ENCODE measurements at regions not wholly inside any gene's neighbourhood (a gene's known extent, or its start where the extent isn't known, plus 50 kb on each side); places are given as distances from the start of the nearest gene placed in this dataset.
"Not testable (repeated sequence)": the region's sequence is repeated elsewhere in the genome, so short reads cannot be mapped to it uniquely, and the experiment has no call there.

DNA sequence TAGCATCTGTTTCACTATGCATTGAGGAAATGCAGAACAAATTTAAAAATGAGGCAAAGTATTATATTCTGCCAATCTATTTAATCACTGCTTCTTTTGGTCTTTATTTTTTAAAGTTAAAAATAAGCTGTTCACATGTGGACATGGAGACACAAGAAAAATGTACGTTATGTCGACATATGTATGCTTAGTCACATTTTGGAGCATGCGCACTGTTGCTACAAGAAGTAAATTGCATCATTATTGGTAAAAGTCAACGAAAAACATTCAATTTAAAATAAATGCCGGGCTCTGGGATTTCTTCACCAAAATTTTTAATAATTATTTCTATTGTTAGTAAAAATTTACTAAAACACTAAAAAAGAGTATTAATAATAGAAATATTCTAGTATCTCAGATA is 876.3 kb upstream of the CTNND2 start:
- no peak for DNase-seq

DNA sequence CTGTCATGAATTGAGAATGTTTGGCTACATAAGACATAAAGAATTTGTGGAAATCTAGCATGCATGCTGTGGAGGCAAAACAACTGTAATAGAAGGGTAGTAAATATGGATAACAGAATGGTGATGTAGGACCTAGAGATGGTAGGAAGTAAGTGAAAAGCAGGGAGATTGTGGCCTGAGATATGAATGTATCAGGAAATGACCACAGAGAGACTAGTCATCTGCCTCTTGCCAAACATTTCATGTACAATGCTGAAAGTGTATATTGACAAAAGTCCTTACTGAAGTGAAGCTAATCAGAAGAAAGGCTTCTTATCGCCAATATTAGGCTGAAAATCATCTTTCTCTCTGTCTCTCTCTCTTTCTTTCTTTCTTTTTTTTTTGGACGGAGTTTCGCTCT is 873.1 kb upstream of the CTNND2 start:
- DNase-seq: no peak

DNA sequence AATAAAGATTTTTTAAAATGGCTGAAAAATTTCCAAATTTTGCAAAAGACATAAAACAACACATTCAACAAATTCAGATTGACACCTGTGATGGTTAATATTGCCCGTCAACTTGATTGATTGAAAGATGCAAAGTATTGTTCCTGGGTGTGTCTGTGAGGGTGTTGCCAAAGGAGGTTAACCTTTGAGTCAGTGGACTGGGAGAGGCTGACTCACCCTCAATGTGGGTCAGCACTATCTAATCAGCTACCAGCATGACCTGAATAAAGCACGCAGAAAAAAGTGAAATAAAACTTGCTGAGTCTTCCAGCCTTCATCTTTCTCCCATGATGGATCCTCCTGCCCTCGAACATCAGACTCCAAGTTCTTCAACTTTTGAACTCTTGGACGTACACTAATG is 868.0 kb upstream of the CTNND2 start:
- no peak for DNase-seq

DNA sequence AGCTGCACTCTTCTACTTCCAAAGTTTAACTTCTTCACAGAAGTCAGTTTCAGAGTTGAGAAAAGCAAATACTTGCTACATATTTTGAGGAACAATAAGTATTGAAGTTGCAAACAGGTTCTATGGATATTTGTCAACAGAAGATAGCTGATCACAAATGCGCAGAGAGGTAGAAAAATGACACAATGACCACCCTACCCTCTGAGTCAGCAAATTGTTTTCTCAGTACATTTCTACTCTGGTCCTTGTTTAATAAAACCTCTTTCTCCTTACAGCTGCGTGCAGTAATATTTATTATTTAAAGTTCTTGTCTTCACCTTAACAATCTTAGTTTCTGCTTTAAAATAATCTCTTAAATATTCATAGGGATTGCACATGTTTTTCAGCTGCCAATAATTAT is 855.1 kb upstream of the CTNND2 start:
- DNase-seq: no peak

DNA sequence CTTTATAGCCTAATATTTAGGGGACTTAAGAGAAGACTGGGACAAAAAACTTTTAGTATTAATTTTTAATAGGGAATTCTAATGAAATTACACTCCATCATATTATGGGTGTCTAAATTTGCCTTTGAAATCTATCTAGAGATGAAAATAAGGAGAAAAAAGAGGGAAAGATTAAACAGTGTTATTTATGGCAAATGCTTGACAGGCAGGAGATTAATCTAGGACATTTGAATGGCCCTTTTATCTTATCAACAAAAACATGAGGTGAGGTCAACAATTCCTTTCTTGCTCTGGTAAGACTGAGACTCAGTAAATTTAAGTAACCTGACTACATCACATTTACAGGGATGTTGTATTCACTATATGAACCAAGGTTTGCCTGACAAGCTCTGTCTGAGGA is 852.8 kb upstream of the CTNND2 start:
- DNase-seq: no peak

DNA sequence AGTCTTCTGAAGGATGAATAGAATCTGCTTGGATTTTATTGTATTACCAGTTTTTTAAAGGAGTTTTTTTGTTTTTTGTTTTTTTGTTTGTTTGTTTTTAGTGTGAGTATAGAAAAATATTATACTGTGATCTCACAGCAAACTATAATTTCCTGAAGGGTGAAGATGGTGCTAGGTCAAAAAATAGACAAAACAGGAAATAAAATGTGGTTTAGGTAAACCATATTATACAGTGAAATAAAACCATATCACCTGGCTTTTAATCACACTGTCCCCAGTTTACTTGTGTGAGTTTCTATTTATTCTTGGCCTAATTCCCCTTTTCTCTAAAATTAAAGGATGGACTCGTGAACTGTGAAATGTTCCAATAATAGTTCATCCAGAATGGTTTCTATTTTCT is 841.3 kb upstream of the CTNND2 start:
- no peak for DNase-seq

DNA sequence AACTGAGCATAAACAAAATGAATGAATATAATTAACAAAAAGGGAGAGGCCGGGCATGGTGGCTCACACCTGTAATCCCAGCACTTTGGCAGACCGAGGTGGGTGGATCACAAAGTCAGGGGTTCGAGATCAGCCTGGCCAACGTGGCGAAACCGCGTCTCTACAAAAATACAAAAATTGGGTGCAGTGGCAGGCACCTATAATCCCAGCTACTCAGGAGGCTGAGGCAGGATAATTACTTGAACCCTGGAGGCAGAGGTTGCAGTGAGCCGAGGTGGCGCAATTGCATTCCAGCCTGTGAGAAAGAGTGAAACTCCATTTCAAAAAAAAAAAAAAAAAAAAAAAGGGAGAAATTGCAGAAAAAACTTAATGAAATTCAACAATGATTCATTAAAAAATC is 839.3 kb upstream of the CTNND2 start:
- DNase-seq: no peak

DNA sequence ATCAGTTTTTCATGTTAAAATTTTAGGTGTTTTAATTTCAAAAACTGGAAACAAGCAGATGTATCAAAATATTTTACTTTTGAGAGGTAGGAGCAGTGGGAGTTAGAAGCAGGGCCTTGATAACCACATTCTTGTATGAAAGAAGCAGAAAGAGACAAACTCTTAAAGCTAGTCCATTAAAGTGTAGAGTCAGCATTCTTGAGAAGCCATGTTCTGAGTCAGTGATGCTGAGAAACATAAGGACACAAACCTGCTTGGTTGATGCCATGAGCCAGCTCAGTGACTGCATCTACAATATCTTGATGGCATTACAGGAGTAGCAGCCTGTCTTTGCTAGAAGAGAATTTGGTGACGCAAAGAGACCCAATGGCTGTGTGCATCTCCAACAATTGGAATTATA is 826.1 kb upstream of the CTNND2 start:
- no peak for DNase-seq

DNA sequence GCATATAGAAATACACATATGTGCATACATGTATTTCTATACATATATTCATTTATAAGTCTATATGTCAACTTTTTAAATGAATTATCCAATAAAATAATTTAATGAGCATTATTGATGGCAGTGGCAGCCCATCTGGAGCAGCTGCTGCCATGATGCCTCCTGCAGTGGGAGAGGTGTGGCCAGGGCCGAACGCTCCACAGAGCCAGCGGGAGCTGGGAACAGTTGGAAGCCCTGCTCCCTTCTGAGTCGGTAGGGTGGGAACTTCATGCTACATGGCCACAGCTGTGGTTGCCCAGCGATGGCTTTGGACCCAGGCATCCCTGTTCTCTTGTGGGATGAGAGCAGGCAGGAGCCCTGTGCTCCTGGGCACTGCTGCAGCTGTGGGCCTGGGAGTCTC is 812.4 kb upstream of the CTNND2 start:
- no peak for DNase-seq

DNA sequence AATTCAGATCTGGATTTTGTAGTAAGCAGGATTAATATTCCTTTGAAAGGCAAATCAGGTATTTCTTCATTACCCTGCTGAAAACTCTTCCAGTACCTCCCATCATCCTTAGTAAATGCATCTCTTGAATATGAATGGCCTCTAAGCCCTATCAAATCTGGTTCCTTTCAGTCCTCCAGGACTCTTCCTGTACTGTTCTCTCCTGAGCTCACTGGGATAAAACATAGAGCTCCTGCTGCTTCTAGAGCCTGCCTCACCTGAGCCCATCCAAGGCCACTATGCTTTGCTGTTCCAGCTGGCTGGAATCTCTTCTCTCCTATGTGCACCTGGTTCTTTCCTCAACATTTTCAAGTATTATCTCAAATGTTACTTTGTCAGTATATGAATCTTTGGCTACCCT is 803.3 kb upstream of the CTNND2 start:
- DNase-seq: no peak

DNA sequence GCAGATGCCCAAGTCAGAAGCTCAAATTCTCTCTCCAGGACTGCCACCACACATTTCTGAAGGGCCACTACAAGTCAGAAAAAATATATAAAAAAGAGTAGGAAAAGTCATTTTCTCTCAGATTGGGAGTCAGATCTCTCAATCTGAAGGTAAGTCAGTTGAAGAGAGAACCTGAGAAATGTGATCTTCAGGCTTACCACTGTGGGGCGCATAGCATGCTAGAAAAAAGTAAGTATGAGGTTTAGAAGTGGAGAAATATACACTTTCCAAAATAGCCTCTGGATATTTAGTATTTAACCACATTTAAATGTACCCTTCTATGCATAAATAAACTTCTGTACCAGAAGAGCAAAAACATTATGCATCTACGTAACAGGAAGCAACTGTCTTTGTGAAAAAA is 800.7 kb upstream of the CTNND2 start:
- no peak for DNase-seq

DNA sequence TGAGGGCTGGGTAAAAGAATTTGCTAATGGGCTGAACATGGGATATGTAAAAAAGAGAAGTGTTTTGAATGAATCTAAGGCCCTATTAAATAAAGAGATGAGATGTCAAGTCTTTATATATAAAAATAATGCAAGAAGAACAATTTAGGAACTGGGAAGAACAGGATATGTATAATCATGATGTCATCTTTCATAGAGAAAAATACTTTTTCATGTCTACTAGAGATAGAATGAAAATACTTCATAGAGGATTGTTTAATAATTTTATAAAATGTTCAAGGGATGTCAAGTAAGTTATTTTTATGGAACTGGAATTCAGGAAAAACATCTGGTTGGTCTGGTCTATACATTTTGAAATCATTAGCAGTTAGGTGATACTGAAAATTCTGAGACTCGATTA is 799.0 kb upstream of the CTNND2 start:
- DNase-seq: no peak

DNA sequence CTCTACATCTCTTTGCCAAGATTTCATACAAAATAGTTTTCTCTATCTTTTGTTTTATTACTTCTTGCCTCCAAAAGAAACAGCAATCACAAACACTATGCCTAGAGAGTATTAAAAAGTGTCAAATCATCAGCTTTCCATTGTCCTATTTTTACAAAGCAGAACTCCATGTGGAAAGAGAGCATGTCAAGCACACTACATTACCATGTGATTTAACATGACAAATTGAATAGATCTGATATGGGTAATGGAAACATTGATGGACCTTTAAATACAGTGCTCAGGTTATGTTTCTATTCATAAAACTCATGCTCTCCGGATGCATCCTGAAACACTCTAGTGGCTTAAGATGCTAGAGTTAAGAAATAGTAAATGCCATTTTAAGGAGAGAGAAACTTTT is 791.4 kb upstream of the CTNND2 start:
- DNase-seq: no peak

DNA sequence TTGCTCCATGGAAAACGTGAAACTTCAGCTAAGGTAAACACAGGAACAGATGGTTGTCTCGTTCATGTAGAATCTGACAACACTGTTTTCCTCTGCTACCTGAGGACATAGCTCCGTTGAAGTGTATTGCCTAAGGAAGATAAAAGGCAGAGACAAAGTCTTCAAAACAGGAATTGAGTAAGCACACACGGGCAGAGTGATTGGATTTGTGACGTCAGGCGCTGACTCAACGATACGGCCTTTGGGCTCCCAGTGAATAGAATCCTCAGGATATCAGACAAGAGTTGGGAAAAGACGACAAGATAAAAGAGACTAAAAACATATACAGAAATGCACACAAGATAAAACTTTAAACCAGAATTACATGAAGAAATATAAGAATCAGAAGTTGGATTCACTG is 787.1 kb upstream of the CTNND2 start:
- DNase-seq: no peak

DNA sequence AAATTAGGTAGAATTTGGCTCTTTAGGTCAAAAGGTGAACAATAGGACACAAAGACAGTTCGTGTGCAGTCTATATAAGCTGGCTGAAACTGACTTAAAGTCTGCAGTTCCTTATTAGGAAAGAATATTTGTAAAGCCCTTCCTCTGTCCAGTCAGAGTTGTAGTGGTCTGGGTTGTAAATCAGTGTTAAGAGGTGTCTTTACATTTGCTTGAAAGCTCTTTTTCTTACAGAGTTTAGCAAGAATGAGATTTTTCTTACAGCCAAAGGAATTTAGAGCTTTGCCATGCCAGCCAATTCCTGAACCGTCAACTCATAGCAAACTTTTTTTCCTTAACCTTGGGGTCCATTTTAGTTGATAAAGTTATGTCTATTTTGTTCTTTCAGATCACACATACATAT is 786.1 kb upstream of the CTNND2 start:
- no peak for DNase-seq

DNA sequence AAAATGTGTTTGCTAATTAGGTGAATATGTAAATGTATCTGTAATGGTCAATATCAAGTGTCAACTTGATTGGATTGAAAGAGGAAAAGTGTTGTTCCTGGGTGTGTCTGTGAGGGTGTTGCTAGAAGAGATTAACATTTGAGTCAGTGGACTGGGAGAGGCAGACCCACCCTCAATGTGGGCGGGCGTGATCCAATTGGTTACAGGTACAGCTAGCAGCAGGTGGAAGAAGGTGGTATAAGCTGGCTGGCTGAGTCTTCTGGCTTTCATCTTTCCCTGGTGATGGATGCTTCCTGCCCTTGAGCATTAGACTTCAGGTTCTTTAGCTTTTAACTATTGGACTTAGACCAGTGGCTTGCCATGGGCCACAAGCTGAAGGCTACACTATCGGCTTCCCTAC is 779.0 kb upstream of the CTNND2 start:
- DNase-seq: no peak

DNA sequence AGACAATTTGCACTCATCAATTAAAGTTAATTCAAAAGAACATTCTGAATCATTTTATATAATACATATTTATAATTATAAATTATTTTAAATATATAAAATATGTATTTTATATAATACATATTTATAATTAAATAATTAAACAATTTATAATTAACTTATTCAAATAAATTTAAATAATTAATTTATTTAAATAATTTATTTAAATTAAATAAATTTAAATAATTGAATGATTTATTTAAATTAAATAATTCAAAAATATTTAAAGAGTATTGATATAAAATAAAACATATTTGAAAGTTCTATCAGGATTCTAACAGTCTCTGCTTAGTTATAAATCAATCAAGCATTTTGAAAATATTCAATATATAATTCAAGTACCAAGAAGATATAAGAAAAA is 775.5 kb upstream of the CTNND2 start:
- DNase-seq: no peak

DNA sequence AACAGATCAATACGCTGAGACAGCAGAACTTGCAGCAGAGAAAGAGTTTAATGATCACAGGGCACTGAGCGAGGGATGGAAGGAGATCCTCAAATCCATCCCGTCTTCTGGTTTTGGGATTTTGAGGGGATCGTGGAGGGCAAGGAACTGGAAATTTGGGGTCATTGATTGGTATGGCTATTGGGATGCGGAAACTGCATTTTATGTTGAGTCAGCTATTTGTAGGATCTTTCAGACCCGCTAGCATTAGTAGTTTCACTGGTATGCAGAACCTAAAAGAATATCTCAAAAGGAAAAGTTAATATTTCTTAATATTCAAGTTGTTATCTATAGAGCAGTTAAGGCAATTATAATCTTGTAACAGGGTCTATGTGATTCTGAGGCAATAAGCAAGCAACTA is 771.7 kb upstream of the CTNND2 start:
- DNase-seq: no peak

DNA sequence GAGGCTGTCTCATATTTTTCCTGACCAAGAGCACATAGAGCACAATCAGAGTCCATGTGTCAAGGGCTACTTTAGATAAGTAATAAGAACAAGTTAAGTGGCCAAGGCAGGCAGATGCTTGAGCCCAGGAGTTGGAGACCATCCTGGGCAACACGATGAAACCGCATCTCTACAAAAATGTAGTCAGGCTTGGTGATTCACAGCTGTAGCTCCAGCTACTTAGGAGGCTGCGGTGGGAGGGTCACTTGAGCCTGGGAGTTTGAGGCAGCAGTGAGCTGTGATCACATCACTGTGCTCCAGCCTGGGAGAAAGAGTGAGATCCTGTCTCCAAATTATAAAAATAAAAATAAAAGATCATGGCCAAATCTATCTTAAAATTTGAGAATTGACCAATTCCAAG is 767.9 kb upstream of the CTNND2 start:
- no peak for DNase-seq

DNA sequence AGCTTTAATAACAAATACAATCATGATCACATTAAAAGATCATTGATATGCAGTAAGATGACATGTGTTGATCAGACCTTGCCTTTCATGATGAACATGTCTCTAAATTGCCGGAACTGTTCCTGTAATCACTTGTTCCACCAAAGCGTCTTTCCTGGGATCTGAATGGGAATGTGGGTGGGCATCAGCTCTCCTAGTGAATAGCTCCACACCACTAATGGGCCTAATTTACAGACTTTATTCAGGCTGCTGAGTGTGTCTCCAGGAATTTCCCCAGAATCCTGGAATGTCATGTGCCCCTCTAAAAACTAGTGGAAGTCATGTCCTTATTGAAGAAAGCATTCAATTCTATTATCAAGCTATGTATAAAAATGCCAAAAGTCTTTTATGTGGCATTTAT is 765.1 kb upstream of the CTNND2 start:
- DNase-seq: no peak

DNA sequence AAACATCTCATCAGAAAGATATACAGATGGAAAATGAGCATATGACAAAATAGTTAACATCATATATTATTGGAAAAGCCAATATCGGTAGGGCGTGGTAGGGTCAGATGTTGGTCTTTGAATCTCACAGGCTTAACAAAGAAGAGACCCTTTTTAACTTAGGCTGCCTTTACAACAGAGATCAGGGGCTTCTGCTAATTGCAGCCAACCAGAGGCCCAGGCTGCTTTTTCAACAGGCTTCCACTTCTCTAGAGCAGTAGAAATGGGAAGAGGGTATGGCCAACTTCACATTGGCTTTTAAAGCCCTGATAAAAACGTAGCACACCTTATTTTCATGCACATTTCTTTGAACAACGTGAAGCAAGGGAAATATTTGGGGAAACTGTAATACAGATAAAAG is 764.3 kb upstream of the CTNND2 start:
- DNase-seq: no peak

DNA sequence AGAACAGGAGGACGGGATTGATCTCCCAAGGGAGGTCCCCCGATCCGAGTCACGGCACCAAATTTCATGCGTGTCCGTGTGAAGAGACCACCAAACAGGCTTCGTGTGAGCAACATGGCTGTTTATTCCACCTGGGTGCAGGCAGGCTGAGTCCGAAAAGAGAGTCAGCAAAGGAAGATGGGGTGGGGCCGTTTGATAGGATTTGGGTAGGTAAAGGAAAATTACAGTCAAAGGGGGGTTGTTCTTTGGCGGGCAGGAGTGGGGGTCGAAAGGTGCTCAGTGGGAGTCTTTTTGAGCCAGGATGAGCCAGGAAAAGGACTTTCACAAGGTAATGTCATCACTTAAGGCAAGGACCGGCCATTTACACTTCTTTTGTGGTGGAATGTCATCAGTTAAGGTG is 763.6 kb upstream of the CTNND2 start:
- DNase-seq: not testable (repeated sequence)

DNA sequence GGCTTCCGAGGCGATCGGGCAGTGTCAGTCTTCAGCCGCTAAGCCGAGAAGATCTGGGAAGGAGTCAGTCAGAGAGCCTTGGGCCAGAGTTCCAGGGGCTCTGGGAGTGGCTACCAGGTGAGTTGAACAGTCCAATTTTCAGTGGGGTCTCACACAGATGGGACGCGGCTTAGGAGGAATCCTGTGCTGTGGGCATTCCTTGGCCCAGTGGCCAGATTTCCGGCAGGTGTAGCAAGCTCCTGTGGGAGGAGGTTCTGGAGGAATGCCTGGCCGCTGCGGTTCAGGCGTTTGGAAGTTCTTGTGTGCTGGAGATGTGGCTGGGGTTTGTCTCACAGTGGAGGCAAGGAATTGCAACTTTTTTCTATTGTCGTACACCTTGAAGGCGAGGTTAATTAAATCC is 761.5 kb upstream of the CTNND2 start:
- not testable (repeated sequence) for DNase-seq

DNA sequence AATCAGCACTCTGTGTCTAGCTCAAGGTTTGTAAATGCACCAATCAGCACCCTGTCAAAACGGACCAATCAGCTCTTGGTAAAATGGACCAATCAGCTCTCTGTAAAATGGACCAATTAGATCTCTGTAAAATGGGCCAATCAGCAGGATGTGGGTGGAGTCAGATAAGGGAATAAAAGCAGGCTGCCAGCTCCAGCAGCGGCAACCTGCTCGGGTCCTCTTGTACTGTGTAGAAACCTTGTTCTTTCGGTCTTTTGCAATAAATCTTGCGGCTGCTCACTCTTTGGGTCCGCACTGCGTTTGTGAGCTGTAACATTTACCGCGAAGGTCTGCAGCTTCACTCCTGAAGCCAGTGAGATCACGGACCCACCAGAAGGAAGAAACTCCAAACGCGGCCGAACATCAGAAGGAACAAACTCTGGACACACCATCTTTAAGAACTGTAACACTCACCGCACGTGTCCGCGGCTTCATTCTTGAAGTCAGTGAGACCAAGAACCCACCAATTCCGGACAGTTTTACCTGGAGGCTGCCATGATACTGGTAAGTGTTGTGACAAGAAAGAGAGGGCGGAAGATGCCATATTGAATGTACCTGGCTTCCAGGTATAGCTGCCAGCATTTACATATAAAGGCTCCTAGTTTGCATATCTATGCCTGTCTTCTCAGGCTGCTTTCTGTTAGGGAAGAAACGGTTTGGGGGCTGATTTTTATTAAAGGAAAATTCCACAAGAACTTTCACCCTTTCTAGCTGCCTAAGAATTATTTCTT is 758.5 kb upstream of the CTNND2 start:
- DNase-seq: no peak

Data from hypothalamus (tissue), 51 donors.